ENCODE measurements at regions not wholly inside any gene's neighbourhood (a gene's known extent, or its start where the extent isn't known, plus 50 kb on each side); places are given as distances from the start of the nearest gene placed in this dataset.

DNA sequence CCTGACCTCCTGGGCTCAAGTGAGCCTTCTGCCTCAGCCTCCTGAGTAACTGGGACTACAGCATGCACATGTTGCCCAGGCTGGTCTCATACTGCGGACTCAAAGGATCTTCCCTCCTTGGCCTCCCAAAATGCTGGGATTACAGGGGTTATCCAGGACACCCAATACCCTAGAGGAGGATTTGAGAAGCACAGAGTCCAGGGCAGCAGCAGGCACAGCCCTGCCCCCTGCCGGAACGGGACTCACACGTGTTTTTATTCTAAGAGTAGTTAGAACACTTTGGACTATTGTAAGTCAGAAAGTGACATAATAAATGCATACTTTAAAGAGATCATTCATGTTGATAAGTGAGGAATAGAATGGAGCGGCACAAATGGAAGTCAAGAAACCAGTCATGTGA lies 80.2 kb downstream of the C6orf118 start:
- no peak overlapping the region for H3K4me3 ChIP-seq (ENCODE audit: low read depth in 1 of 5, low read length in 5 of 5)

DNA sequence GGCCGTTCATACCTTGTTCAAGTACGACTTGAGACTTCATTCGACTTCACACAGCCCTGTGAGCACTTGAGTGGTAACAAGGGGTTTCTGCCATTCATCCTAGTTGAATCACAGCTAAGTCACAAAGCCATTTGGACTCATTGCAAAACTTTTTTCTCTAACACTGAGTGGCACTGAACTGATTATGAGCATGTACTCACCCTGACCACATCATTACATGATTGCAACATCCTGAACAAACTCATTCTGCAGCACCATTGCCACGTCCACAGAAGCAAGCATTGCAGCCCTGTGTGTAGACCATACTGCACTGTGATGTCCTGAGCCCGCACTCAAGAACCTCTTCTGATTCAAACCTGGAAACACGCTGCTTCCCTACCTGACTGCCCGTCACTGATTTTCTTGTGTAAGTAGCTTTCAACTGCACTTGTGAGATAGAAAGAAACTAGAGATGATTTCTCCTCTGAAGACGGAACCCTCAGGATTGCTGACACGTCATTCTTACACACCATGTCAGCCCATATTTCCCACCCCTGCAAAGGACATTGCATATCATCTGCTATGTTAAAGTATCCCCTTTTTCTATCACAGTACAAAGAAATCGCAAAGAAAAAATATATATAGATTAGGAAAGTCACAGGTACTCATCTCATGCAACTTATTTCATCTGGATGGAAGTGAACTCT lies 81.6 kb downstream of the C6orf118 start:
- Histone ChIP-seq H3K4me1 (ENCODE audit: control insufficient read depth in 5 of 5, insufficient read depth in 5 of 5, low read length in 5 of 5) (peaks cover 0 to 9% (median 0%) of the 10 kb centered on the region in 5 donors), H3K36me3 (ENCODE audit: control insufficient read depth in 5 of 5, insufficient read depth in 5 of 5, low read length in 5 of 5) (no peaks in the 10 kb centered on the region), H3K4me3 (ENCODE audit: low read depth in 1 of 5, low read length in 5 of 5) (no peak overlapping the region), H3K9ac (ENCODE audit: low read length in 5 of 5) (no peak overlapping the region), H3K27me3 (ENCODE audit: control insufficient read depth in 5 of 5, insufficient read depth in 4 of 5, low read length in 5 of 5) (no peaks in the 10 kb centered on the region), H3K27ac (ENCODE audit: low read depth, low read length) (no peak overlapping the region), H3K9me3 (ENCODE audit: control insufficient read depth in 5 of 5, low read length in 5 of 5) (no peaks in the 10 kb centered on the region)

More for the DNA sequence above, 80.2 kb downstream of the C6orf118 start:
- H3K9me3 ChIP-seq (ENCODE audit: control insufficient read depth in 5 of 5, low read length in 5 of 5), result no peaks in the 10 kb centered on the region
- H3K27ac ChIP-seq (ENCODE audit: low read depth, low read length), result no peak overlapping the region
- no peaks in the 10 kb centered on the region for H3K36me3 ChIP-seq (ENCODE audit: control insufficient read depth in 5 of 5, insufficient read depth in 5 of 5, low read length in 5 of 5)
- H3K4me1 ChIP-seq (ENCODE audit: control insufficient read depth in 5 of 5, insufficient read depth in 5 of 5, low read length in 5 of 5), result peaks cover 0 to 2% (median 0%) of the 10 kb centered on the region in 5 donors
- H3K9ac ChIP-seq (ENCODE audit: low read length in 5 of 5), result no peak overlapping the region
- H3K27me3 ChIP-seq (ENCODE audit: control insufficient read depth in 5 of 5, insufficient read depth in 4 of 5, low read length in 5 of 5), result no peaks in the 10 kb centered on the region

DNA sequence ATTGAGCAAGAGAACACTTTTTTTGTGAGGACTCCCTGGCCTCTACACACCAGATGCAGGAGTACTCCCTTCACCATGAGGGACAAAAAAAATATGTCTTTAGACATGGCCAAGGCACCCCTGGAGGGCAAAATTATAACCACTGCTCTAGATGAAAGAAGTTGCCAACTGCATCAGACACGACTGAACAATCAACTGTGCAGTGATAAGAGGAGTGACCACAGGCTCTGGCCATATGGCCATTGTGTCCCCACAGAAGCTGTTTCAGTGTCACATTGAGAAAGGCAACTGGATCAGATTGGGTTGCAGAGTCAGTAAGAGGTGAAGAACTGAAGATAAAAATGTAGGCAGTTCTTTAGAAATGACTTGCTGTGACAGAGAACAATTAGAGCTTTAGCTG lies 85.7 kb downstream of the C6orf118 start:
- H3K36me3 ChIP-seq (ENCODE audit: control insufficient read depth in 5 of 5, insufficient read depth in 5 of 5, low read length in 5 of 5), result no peaks in the 10 kb centered on the region
- no peak overlapping the region for H3K27ac ChIP-seq (ENCODE audit: low read depth, low read length)
- H3K27me3 ChIP-seq (ENCODE audit: control insufficient read depth in 5 of 5, insufficient read depth in 4 of 5, low read length in 5 of 5), result no peaks in the 10 kb centered on the region

GRCh38 chr6:165223101-165223500 lies 86.3 kb downstream of the C6orf118 start:
- H3K4me3 ChIP-seq (ENCODE audit: low read depth in 1 of 5, low read length in 5 of 5), result peak overlapping the region in 1 of 5 donors; percentile 42

More for the DNA sequence above, 85.7 kb downstream of the C6orf118 start:
- Histone ChIP-seq H3K4me1 (ENCODE audit: control insufficient read depth in 5 of 5, insufficient read depth in 5 of 5, low read length in 5 of 5) (peaks cover 0 to 9% (median 0%) of the 10 kb centered on the region in 5 donors), H3K9ac (ENCODE audit: low read length in 5 of 5) (no peak overlapping the region), H3K9me3 (ENCODE audit: control insufficient read depth in 5 of 5, low read length in 5 of 5) (no peaks in the 10 kb centered on the region), H3K4me3 (ENCODE audit: low read depth in 1 of 5, low read length in 5 of 5) (peak overlapping the region in 1 of 5 donors; percentile 42)

GRCh38 chr6:165222315-165223025 lies 86.9 kb downstream of the C6orf118 start:
- Histone ChIP-seq H3K9ac (ENCODE audit: low read length in 5 of 5) (no peak overlapping the region), H3K27me3 (ENCODE audit: control insufficient read depth in 5 of 5, insufficient read depth in 4 of 5, low read length in 5 of 5) (no peaks in the 10 kb centered on the region), H3K36me3 (ENCODE audit: control insufficient read depth in 5 of 5, insufficient read depth in 5 of 5, low read length in 5 of 5) (no peaks in the 10 kb centered on the region), H3K4me3 (ENCODE audit: low read depth in 1 of 5, low read length in 5 of 5) (no peak overlapping the region), H3K9me3 (ENCODE audit: control insufficient read depth in 5 of 5, low read length in 5 of 5) (no peaks in the 10 kb centered on the region), H3K4me1 (ENCODE audit: control insufficient read depth in 5 of 5, insufficient read depth in 5 of 5, low read length in 5 of 5) (peaks cover 0 to 9% (median 0%) of the 10 kb centered on the region in 5 donors), H3K27ac (ENCODE audit: low read depth, low read length) (no peak overlapping the region)

More at GRCh38 chr6:165223101-165223500, 86.3 kb downstream of the C6orf118 start:
- Histone ChIP-seq H3K9ac (ENCODE audit: low read length in 5 of 5) (no peak overlapping the region), H3K27me3 (ENCODE audit: control insufficient read depth in 5 of 5, insufficient read depth in 4 of 5, low read length in 5 of 5) (no peaks in the 10 kb centered on the region), H3K27ac (ENCODE audit: low read depth, low read length) (no peak overlapping the region), H3K4me1 (ENCODE audit: control insufficient read depth in 5 of 5, insufficient read depth in 5 of 5, low read length in 5 of 5) (peaks cover 0 to 9% (median 0%) of the 10 kb centered on the region in 5 donors), H3K36me3 (ENCODE audit: control insufficient read depth in 5 of 5, insufficient read depth in 5 of 5, low read length in 5 of 5) (no peaks in the 10 kb centered on the region), H3K9me3 (ENCODE audit: control insufficient read depth in 5 of 5, low read length in 5 of 5) (no peaks in the 10 kb centered on the region)

- no peak overlapping the region for H3K4me3 ChIP-seq (ENCODE audit: low read depth in 1 of 5, low read length in 5 of 5)
- H3K27ac ChIP-seq (ENCODE audit: low read depth, low read length), result no peak overlapping the region
- H3K9me3 ChIP-seq (ENCODE audit: control insufficient read depth in 5 of 5, low read length in 5 of 5), result peaks cover 0 to under 1% (median 0%) of the 10 kb centered on the region in 5 donors
- no peak overlapping the region for H3K9ac ChIP-seq (ENCODE audit: low read length in 5 of 5)
- H3K27me3 ChIP-seq (ENCODE audit: control insufficient read depth in 5 of 5, insufficient read depth in 4 of 5, low read length in 5 of 5), result no peaks in the 10 kb centered on the region
- H3K4me1 ChIP-seq (ENCODE audit: control insufficient read depth in 5 of 5, insufficient read depth in 5 of 5, low read length in 5 of 5), result peaks cover 0 to 9% (median 0%) of the 10 kb centered on the region in 5 donors
- H3K36me3 ChIP-seq (ENCODE audit: control insufficient read depth in 5 of 5, insufficient read depth in 5 of 5, low read length in 5 of 5), result no peaks in the 10 kb centered on the region
Measured at GRCh38 chr6:165220045-165220444, 89.4 kb downstream of the C6orf118 start.

GRCh38 chr6:165219629-165220028 lies 89.8 kb downstream of the C6orf118 start:
- no peaks in the 10 kb centered on the region for H3K36me3 ChIP-seq (ENCODE audit: control insufficient read depth in 5 of 5, insufficient read depth in 5 of 5, low read length in 5 of 5)
- no peak overlapping the region for H3K4me3 ChIP-seq (ENCODE audit: low read depth in 1 of 5, low read length in 5 of 5)
- peaks cover 0 to 9% (median 0%) of the 10 kb centered on the region in 5 donors for H3K4me1 ChIP-seq (ENCODE audit: control insufficient read depth in 5 of 5, insufficient read depth in 5 of 5, low read length in 5 of 5)
- no peak overlapping the region for H3K9ac ChIP-seq (ENCODE audit: low read length in 5 of 5)
- H3K27me3 ChIP-seq (ENCODE audit: control insufficient read depth in 5 of 5, insufficient read depth in 4 of 5, low read length in 5 of 5), result no peaks in the 10 kb centered on the region
- no peak overlapping the region for H3K27ac ChIP-seq (ENCODE audit: low read depth, low read length)
- H3K9me3 ChIP-seq (ENCODE audit: control insufficient read depth in 5 of 5, low read length in 5 of 5), result peaks cover 0 to 2% (median 0%) of the 10 kb centered on the region in 5 donors

DNA sequence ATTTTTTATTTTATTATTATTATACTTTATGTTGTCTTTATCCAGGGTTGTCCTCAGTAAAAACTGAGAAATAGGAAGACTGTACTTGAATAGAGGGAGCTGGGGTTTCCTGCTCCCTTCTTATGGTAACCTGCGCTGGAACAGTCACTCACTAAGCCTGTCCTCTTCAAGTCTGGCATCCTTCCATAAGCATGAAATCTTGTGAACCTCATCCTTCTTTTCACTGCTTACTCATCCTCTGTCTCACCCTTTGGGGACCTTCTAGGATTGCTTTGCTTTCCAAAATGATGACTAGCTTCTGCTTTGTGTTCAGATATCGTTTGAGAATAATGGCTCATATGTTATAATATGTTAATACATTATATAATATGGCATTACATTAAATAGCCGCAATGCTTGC lies 90.6 kb downstream of the C6orf118 start:
- H3K9me3 ChIP-seq (ENCODE audit: control insufficient read depth in 5 of 5, low read length in 5 of 5), result peaks cover 0 to 2% (median 0%) of the 10 kb centered on the region in 5 donors
- H3K4me1 ChIP-seq (ENCODE audit: control insufficient read depth in 5 of 5, insufficient read depth in 5 of 5, low read length in 5 of 5), result peaks cover 0 to 9% (median 0%) of the 10 kb centered on the region in 5 donors
- H3K27ac ChIP-seq (ENCODE audit: low read depth, low read length), result no peak overlapping the region
- no peak overlapping the region for H3K4me3 ChIP-seq (ENCODE audit: low read depth in 1 of 5, low read length in 5 of 5)
- no peaks in the 10 kb centered on the region for H3K27me3 ChIP-seq (ENCODE audit: control insufficient read depth in 5 of 5, insufficient read depth in 4 of 5, low read length in 5 of 5)
- no peaks in the 10 kb centered on the region for H3K36me3 ChIP-seq (ENCODE audit: control insufficient read depth in 5 of 5, insufficient read depth in 5 of 5, low read length in 5 of 5)
- H3K9ac ChIP-seq (ENCODE audit: low read length in 5 of 5), result no peak overlapping the region

DNA sequence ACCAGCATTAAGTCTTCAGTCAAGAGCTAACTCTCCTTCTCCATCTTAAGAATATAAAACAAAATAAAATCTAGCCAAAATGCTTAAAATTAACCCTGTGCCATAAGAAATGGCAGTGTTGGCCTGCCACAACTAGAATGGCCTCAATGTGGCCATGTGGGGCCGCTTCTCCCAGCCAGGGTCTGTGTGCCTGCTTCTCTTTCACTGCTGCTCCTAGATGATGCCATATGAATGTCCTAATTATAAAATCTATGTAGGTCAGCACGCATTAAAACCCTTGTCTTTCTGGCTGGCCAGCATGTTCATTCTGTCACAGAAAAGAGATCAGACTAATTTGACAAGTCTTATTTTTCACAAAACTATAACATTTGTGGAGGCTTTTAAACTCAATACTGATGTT lies 102.6 kb downstream of the C6orf118 start:
- no peak overlapping the region for H3K4me3 ChIP-seq (ENCODE audit: low read depth in 1 of 5, low read length in 5 of 5)
- H3K27me3 ChIP-seq (ENCODE audit: control insufficient read depth in 5 of 5, insufficient read depth in 4 of 5, low read length in 5 of 5), result no peaks in the 10 kb centered on the region
- H3K27ac ChIP-seq (ENCODE audit: low read depth, low read length), result no peak overlapping the region
- H3K4me1 ChIP-seq (ENCODE audit: control insufficient read depth in 5 of 5, insufficient read depth in 5 of 5, low read length in 5 of 5), result no peaks in the 10 kb centered on the region
- H3K9me3 ChIP-seq (ENCODE audit: control insufficient read depth in 5 of 5, low read length in 5 of 5), result no peaks in the 10 kb centered on the region
- H3K9ac ChIP-seq (ENCODE audit: low read length in 5 of 5), result no peak overlapping the region
- no peaks in the 10 kb centered on the region for H3K36me3 ChIP-seq (ENCODE audit: control insufficient read depth in 5 of 5, insufficient read depth in 5 of 5, low read length in 5 of 5)

DNA sequence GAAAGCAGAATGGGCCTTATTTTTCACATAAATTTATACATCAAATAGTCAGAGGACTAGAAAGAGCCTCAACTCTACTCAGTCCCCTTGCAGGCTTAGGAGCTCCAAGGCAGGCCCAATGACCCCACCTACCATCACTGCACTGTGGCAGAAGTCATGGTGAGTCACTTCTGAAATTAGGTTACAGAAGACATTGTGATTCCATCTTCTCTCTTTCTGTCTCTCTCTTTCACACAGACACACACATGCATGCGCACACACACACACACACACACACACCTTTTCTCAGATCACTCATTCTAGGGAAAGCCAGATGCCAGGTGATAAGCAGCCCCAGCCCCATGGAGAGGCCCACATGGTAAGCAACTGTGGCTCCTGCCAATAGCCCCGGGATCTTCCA lies 103.8 kb downstream of the C6orf118 start:
- H3K4me1 ChIP-seq (ENCODE audit: control insufficient read depth in 5 of 5, insufficient read depth in 5 of 5, low read length in 5 of 5), result no peaks in the 10 kb centered on the region

More for the DNA sequence above, 103.8 kb downstream of the C6orf118 start:
- Histone ChIP-seq H3K4me3 (ENCODE audit: low read depth in 1 of 5, low read length in 5 of 5) (no peak overlapping the region), H3K9ac (ENCODE audit: low read length in 5 of 5) (no peak overlapping the region), H3K27me3 (ENCODE audit: control insufficient read depth in 5 of 5, insufficient read depth in 4 of 5, low read length in 5 of 5) (no peaks in the 10 kb centered on the region), H3K27ac (ENCODE audit: low read depth, low read length) (no peak overlapping the region), H3K9me3 (ENCODE audit: control insufficient read depth in 5 of 5, low read length in 5 of 5) (no peaks in the 10 kb centered on the region), H3K36me3 (ENCODE audit: control insufficient read depth in 5 of 5, insufficient read depth in 5 of 5, low read length in 5 of 5) (no peaks in the 10 kb centered on the region)

All from subcutaneous abdominal adipose tissue (tissue), 5 donors.